Activated CD8-positive, alpha-beta memory T cell treated with anti-CD3 and anti-CD28 coated beads for 4 hours (primary cell): ENCODE measurements at regions not wholly inside any gene's neighbourhood (a gene's known extent, or its start where the extent isn't known, plus 50 kb on each side); places are given as distances from the start of the nearest gene placed in this dataset.

Experiments
- DNase-seq, 2 donors: peaks; one replicate each; pipeline ENCODE4 v3.0.0-alpha.2; 2020; ENCODE audit warnings: low read depth in 2 of 2

GRCh38 chr1:232383455-232384123 is 246.3 kb downstream of the SIPA1L2 start:
- no peak for DNase-seq

- no peak for DNase-seq
These were observed 247.3 kb downstream of the SIPA1L2 start for GRCh38 chr1:232382671-232383070.

GRCh38 chr1:232381394-232382100 is 248.4 kb downstream of the SIPA1L2 start:
- no peak for DNase-seq

GRCh38 chr1:232380596-232380995 is 249.3 kb downstream of the SIPA1L2 start:
- no peak for DNase-seq

- no peak for DNase-seq
These were observed 249.8 kb downstream of the SIPA1L2 start for GRCh38 chr1:232380131-232380530.

- DNase-seq = no peak
These were observed 250.9 kb downstream of the SIPA1L2 start for GRCh38 chr1:232379063-232379434.

- DNase-seq = no peak
These were observed 251.5 kb downstream of the SIPA1L2 start for GRCh38 chr1:232378266-232379062.

- DNase-seq = no peak
These were observed 252.5 kb downstream of the SIPA1L2 start for GRCh38 chr1:232377494-232377770.

- no peak for DNase-seq
These were observed 253.1 kb downstream of the SIPA1L2 start for GRCh38 chr1:232376632-232377493.

- no peak for DNase-seq
These were observed 257.0 kb downstream of the SIPA1L2 start for GRCh38 chr1:232372841-232373440.

- DNase-seq = no peak
These were observed 257.5 kb downstream of the SIPA1L2 start for GRCh38 chr1:232372431-232372830.

- DNase-seq = no peak
These were observed 260.3 kb downstream of the SIPA1L2 start for GRCh38 chr1:232369451-232370296.

GRCh38 chr1:232368821-232369321 is 261.1 kb downstream of the SIPA1L2 start:
- no peak for DNase-seq

GRCh38 chr1:232367293-232367692 is 262.6 kb downstream of the SIPA1L2 start:
- no peak for DNase-seq

- DNase-seq = no peak
These were observed 265.1 kb downstream of the SIPA1L2 start for GRCh38 chr1:232364654-232365382.

- DNase-seq = no peak
These were observed 266.9 kb downstream of the SIPA1L2 start for GRCh38 chr1:232363008-232363407.

GRCh38 chr1:232357416-232357815 is 272.5 kb downstream of the SIPA1L2 start:
- DNase-seq = no peak

GRCh38 chr1:232355162-232356006 is 274.5 kb downstream of the SIPA1L2 start:
- no peak for DNase-seq

- no peak for DNase-seq
These were observed 276.9 kb downstream of the SIPA1L2 start for GRCh38 chr1:232353001-232353400.
